DMS 273 treated with DMSO at 0.1 percent for 48 hours (cell line): ENCODE measurements at regions not wholly inside any gene's neighbourhood (a gene's known extent, or its start where the extent isn't known, plus 50 kb on each side); places are given as distances from the start of the nearest gene placed in this dataset.
"Not testable (repeated sequence)": the region's sequence is repeated elsewhere in the genome, so short reads cannot be mapped to it uniquely, and the experiment has no call there.

Experiments
- DNase-seq: peaks from one replicate; lab custom pipeline; 2025; lab: John Stamatoyannopoulos, UW

DNA sequence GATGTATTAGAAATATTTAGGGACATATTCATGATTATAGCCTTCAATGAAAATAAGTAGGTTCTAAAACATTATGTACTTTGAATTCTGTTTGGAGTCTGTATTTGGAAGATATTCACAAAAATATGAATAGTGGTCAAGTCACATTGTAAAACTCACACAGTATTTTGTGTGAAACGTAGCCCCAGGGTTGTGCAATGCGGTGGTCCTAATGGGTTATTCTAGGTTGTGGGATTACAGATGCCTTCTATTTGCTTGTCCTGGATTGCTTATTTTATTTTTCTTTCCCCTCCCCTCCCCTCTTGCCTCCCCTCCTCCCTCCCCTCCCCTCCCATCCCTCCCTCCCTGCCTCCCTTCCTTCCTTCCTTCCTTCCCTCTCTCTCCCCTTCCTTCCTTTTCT is 93.7 kb upstream of the THUMPD2 start:
- no peak for DNase-seq

GRCh38 chr2:39871291-39871761 is 92.3 kb upstream of the THUMPD2 start:
- DNase-seq: peak; percentile 66

- no peak for DNase-seq
Measured at GRCh38 chr2:39870871-39871270, 91.8 kb upstream of the THUMPD2 start.

GRCh38 chr2:39867268-39867667 is 88.2 kb upstream of the THUMPD2 start:
- DNase-seq: no peak

DNA sequence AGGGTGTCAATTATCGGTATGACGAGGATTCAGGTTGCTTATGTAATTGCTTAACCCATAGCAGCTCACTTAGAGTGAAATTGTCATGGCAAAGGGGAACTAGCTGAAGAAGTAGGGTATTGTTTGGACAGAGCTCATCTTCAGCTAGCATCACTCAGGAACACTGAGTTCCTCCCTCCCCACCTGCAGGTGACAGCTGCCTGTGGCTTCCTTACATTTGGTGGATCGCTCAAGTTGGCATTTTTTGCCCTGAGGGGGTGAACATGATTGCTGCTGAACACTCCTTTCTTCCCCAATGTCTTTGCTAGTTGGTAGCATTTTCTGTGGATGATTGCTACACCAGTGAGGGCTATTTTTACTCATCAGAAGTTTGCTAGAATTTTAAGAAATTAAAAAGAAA is 86.7 kb upstream of the THUMPD2 start:
- DNase-seq: no peak

- not testable (repeated sequence) for DNase-seq
Measured at GRCh38 chr2:39863672-39864071, 84.6 kb upstream of the THUMPD2 start.

GRCh38 chr2:39860538-39860937 is 81.5 kb upstream of the THUMPD2 start:
- no peak for DNase-seq

- DNase-seq: no peak
Measured at GRCh38 chr2:39858677-39859076, 79.6 kb upstream of the THUMPD2 start.

DNA sequence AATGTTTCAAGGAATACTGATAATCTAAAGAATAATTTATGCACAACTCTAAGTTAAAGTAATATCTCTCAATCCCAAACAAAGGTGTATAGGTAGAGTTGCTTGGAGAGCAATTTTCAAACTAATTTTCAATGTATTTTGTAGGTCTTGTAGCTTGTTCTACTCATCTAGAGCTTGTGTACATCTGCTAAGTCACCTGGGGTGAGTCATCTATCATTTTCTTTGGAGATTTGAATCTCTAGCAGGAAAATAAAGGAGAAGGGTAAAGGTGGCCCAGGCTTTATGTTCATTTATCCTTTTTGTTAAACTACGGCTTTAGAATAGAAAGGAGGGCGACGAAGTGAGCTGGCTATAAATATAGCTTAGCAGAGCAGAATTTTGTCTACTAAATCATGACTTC is 76.8 kb upstream of the THUMPD2 start:
- no peak for DNase-seq

GRCh38 chr2:39854771-39855170 is 75.7 kb upstream of the THUMPD2 start:
- no peak for DNase-seq

- no peak for DNase-seq
Measured at GRCh38 chr2:39852831-39853230, 73.8 kb upstream of the THUMPD2 start.

- DNase-seq: peak; percentile 69
Measured at GRCh38 chr2:39851651-39852110, 72.6 kb upstream of the THUMPD2 start.

- DNase-seq: no peak
Measured at GRCh38 chr2:39851251-39851650, 72.2 kb upstream of the THUMPD2 start.

DNA sequence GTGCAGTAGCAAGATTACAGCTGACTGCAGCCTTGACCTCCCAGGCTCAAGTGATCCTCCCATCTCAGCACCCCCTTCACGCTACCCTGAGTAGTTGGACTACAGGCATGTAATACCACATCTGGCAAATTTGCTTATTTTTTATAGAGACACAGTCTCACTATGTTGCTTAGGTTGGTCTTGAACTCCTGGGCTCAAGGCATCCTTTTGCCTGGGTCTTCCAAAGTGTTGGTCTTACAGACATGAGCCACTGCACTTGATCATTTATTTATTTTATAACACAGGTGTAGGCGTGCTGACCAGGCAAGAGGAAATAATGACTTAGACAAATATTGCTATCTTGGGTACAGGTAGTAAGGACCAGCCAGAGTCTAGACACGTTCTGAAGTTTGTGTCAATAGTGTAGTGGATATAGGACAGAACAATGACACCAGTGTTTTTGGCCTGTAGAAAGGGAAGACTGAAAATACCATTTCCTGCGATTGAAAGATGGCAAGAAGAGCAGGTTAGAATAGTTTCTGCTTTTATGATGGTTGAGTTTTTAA is 71.0 kb upstream of the THUMPD2 start:
- no peak for DNase-seq

DNA sequence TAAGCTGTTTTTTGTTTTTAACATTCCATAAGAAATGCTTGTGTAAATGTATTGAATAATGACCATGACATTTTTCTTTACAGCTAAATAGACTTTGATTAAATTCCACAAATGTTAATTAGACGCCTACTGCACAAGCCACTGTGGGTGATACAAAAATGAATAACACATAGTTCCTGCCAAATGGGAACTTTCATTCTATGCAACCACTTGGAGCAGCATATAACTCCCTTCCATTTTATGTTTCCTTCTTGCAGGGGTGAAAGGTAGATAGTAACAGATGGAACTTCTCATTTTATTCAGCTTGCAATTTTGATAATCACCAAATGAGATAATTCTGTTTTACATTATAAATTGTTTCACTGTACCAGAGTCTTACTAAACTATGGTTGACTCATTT is 70.0 kb upstream of the THUMPD2 start:
- no peak for DNase-seq

DNA sequence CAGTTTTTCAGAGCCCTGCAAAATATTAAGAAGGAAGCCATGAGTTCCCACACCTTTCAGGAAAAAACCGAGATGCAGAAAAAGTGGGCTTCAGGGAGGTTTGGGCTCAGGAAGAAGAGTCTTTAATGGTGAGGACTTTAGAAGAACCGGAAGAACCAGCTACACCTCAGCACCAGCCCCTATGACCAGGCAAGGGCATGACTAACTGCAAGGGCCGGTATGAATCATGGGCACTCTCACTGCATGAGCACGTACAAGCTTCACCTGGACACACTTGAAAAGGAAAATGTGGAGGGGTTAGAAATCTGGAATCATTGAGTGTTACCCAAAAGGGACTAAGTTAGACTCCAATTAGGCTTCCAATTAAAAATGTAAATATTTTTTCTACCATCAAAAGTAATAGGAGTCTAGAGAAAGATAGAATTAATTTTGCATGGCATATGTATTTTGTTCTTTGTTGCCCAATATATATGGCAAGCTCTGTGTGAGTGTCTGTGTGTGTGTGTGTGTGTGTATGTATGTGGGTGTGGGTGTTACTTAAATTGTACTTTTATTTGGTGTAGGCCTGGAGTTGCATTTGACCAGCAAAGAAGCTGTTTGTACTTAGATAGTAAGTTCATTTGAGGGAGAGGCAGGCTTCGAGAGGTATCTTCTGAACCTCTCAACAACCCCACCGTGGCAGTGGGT is 66.5 kb upstream of the THUMPD2 start:
- no peak for DNase-seq

GRCh38 chr2:39839261-39839848 is 60.3 kb upstream of the THUMPD2 start:
- DNase-seq: no peak

- DNase-seq: no peak
Measured at GRCh38 chr2:39838589-39838988, 59.5 kb upstream of the THUMPD2 start.

DNA sequence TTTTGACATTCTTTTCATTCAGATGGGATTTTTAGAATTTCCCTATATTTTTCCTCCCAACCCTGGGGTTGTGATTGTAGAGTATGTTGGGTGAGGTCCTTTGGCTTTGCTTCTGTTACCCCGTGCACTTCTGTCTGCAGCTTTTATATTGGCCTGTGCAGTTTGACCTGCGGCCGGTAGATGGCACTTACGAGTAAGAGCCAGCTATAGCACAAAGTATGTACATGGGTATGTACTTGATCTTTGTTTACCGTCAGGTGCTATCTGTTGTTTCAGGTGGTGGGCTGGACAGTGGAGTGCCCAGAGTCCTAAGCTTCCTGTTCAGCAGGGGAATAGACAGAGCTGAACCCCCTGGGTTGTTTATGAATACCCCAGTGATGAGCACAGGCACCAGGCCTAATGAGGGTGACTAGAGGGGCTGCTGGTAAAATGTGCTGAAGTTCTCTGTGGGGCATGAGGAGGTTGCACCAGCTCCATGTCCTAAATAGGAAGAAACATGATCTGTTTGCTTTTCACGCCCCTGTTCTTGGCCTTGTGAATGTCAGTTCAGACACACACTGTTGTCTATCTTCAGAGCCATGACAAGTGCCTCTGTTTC is 58.9 kb upstream of the THUMPD2 start:
- no peak for DNase-seq

DNA sequence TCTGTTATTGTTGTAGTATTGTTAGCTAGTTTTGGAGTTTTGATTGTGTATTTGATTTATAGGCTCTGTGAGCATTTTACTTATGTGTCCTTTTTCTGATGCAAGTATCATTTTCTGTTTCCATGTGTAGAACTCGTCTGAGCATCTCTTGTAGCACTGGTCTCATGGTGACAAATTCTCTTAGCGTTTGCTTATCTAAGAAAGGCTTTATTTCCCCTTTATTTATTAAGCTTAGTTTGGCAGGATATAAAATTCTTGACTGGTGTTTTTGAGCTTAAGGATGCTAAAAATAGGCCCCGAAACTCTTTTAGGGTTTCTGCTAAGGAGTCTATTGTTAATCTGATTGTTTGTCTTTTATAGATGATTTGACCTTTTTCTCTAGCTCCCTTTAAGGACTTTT is 57.6 kb upstream of the THUMPD2 start:
- no peak for DNase-seq

- DNase-seq: no peak
Measured at GRCh38 chr2:39834426-39834825, 55.4 kb upstream of the THUMPD2 start.

DNA sequence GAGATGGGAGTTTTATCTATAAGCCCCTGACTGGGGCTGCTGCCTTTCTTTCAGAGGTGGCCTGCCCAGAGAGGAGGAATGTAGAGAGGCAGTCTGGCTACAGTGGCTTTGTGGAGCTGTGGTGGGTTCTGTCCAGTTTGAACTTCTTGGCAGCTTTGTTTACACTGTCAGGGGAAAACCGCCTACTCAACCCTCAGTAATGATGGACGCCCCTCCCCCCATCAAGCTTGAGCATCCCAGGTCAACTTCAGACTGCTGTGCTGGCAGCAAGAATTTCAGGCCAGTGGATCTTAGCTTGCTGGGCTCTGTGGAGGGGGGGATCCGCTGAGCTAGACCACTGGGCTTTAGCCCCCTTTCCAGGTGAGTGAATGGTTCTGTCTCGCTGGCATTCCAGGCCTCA is 51.6 kb upstream of the THUMPD2 start:
- DNase-seq: not testable (repeated sequence)
